GM12875 (cell line): ENCODE measurements at regions not wholly inside any gene's neighbourhood (a gene's known extent, or its start where the extent isn't known, plus 50 kb on each side); places are given as distances from the start of the nearest gene placed in this dataset.

Experiments
- H3K4me3 ChIP-seq: one replicate; pipeline ENCODE4 v1.5.1; 2011; ENCODE audit warnings: low read depth, low read length, control low read depth
- TF ChIP-seq, protein P1 (sequence below): IDR thresholded peaks from 2 replicates; pipeline ENCODE4 v1.5.1; 2011; ENCODE audit warnings: low read depth, mild to moderate bottlenecking, control low read depth, inconsistent platforms, low read length, moderate library complexity, borderline replicate concordance; ENCODE audit not compliant: insufficient read depth

DNA sequence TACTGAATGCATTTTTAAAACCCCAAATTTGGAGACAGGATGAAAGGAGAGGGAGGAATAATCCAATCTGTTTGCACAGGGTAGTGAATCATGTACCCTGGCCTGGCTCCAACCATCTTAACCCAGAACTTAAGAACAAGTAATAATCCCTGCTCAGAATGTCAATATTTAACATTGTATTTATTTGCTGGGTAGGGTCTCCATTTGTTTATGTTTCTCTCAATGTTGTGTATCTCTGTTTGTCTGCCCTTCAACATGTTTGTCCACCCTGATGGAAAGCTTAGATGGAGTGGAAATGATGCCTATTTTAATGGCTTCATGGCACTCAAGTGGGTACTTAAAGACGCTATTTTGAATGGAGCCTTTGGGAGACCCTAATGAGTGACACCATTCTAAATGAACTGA is 54.4 kb upstream of the CDC42BPA start:
- no peak overlapping the region for H3K4me3 ChIP-seq
- TF ChIP-seq, protein P1, sequence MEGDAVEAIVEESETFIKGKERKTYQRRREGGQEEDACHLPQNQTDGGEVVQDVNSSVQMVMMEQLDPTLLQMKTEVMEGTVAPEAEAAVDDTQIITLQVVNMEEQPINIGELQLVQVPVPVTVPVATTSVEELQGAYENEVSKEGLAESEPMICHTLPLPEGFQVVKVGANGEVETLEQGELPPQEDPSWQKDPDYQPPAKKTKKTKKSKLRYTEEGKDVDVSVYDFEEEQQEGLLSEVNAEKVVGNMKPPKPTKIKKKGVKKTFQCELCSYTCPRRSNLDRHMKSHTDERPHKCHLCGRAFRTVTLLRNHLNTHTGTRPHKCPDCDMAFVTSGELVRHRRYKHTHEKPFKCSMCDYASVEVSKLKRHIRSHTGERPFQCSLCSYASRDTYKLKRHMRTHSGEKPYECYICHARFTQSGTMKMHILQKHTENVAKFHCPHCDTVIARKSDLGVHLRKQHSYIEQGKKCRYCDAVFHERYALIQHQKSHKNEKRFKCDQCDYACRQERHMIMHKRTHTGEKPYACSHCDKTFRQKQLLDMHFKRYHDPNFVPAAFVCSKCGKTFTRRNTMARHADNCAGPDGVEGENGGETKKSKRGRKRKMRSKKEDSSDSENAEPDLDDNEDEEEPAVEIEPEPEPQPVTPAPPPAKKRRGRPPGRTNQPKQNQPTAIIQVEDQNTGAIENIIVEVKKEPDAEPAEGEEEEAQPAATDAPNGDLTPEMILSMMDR: no peak

DNA sequence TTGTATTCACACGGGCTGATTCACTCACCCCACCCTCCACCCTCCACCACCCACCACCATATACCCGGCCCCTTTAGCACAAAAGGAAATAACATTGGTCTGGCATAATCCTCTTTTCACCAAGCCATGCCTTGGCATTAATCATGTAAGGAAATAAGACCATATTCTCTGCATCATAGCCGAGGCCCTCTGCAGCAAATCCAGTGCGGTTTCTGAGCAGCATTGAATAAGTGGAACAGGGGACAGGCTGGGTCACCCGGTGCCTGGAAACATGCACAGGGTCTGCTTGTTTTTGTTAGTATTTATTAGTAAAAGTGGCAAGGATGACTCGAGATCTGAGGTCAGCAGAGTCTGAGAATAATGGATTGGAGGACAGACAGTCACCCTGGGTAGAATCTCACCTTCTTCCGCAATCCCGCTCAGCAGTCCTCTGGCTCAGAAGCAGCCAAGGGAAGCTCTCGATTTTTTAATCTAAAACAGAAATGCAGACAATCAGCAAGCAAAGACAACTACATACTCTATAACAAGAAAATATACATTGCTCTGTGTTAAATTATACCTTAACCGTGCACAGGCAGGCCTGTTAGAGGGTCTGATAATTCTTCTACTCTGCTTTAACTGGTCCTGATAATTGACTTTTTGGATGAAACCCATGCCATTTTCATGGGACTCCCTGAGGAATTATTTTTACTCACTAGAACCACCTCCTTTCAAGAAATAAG is 52.4 kb upstream of the CDC42BPA start:
- TF ChIP-seq, protein P1: no peak
- H3K4me3 ChIP-seq: no peak overlapping the region

DNA sequence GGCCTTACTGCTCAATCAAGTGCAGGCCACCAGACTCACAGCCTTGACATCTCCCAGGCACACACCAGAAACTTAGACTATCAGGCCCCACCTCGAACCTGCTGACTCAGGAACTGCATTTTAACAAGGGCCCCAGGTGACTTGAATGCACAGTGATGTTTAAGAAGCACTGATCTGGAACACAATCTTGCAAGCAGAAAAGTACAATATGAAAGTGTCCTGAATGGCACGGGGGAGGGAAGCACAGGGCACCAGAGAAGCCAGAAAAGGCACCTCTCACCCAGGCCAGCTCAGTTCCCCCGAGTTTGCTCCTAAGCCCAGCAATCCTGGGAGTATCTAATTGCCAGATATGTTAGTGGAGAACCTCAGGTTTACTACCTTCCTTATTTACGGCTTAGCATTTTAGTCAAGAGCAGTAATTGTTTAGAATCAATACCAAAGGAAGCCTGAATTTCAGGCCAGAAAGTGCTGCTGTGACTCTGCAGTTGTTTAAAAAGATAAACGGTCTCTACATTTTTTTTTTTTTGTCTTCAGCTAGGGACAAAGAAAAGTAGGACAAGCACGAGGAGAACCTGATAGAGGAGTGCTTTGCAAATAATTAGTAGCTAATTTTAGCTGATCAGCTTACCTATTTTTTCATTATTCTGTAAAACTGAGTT is 50.9 kb upstream of the CDC42BPA start:
- H3K4me3 ChIP-seq: no peak overlapping the region
- TF ChIP-seq, protein P1: no peak
